Kidney (tissue), 13 donors: ENCODE measurements at regions not wholly inside any gene's neighbourhood (a gene's known extent, or its start where the extent isn't known, plus 50 kb on each side); places are given as distances from the start of the nearest gene placed in this dataset.

Experiments
- DNase-seq, 5 donors: peaks; one replicate each; pipeline ENCODE4 v3.0.0-alpha.2; 2013 to 2020
- FAIRE-seq: peaks from 2 replicates; lab custom pipeline; 2012; peaks lifted over from hg19 to GRCh38; lab: Jason Lieb, UNC
- H3K27ac ChIP-seq, 2 donors: one replicate each; pipeline ENCODE4 v1.7.0; 2013; ENCODE audit warnings: low read depth in 2 of 2, low read length in 2 of 2, inconsistent platforms in 1 of 2
- H3K27me3 ChIP-seq: one replicate; pipeline ENCODE4 v1.7.1; 2013; ENCODE audit warnings: low read length, inconsistent platforms; ENCODE audit not compliant: control insufficient read depth, insufficient read depth
- H3K36me3 ChIP-seq, 3 donors: one replicate each; pipeline versions ENCODE4 v1.7.0 to v1.7.1; 2013; ENCODE audit warnings: low read length in 3 of 3, control low read depth in 1 of 3, inconsistent platforms in 1 of 3; ENCODE audit not compliant: insufficient read depth in 3 of 3, control insufficient read depth in 2 of 3
- H3K4me1 ChIP-seq, 3 donors: one replicate each; pipeline versions ENCODE4 v1.7.0 to v1.7.1; 2013; ENCODE audit warnings: low read length in 3 of 3, inconsistent platforms in 1 of 3, low read depth in 1 of 3; ENCODE audit not compliant: control insufficient read depth in 2 of 3, insufficient read depth in 2 of 3
- H3K4me3 ChIP-seq, 3 donors: one replicate each; pipeline versions ENCODE4 v1.7.0 to v1.8.1; 2013; ENCODE audit warnings: low read length in 3 of 3, control low read depth in 1 of 3, inconsistent platforms in 1 of 3
- H3K9ac ChIP-seq, 3 donors: one replicate each; pipeline versions ENCODE4 v1.7.0 to v1.7.1; 2013; ENCODE audit warnings: low read length in 3 of 3, control low read depth in 1 of 3, inconsistent platforms in 1 of 3
- H3K9me3 ChIP-seq, 3 donors: one replicate each; pipeline versions ENCODE4 v1.7.0 to v1.7.1; 2013; ENCODE audit warnings: low read length in 3 of 3, control low read depth in 1 of 3, inconsistent platforms in 1 of 3; ENCODE audit not compliant: control insufficient read depth in 2 of 3, insufficient read depth in 1 of 3
- intact Hi-C: fragments of 100-400 bp; cut with DNase I; formaldehyde crosslinking; loops from one replicate; pipeline ENCODE4 v1.11.1; 2022
- TF ChIP-seq, protein P1 (sequence below): IDR thresholded peaks from 3 replicates; pipeline ENCODE4 v1.5.1; 2012; ENCODE audit warnings: mild to moderate bottlenecking, moderate library complexity, borderline replicate concordance; ENCODE audit not compliant: insufficient read depth; ENCODE audit errors: extremely low read depth
- donor health status: control.
- donor health status: control.
- donor health status: control.
- donor health status: control.
- donor health status: control.
- donor health status: DM: yes; HTN: yes; CAD: no.
- donor health status: Normal renal cell carcinoma (clear cell type).

DNA sequence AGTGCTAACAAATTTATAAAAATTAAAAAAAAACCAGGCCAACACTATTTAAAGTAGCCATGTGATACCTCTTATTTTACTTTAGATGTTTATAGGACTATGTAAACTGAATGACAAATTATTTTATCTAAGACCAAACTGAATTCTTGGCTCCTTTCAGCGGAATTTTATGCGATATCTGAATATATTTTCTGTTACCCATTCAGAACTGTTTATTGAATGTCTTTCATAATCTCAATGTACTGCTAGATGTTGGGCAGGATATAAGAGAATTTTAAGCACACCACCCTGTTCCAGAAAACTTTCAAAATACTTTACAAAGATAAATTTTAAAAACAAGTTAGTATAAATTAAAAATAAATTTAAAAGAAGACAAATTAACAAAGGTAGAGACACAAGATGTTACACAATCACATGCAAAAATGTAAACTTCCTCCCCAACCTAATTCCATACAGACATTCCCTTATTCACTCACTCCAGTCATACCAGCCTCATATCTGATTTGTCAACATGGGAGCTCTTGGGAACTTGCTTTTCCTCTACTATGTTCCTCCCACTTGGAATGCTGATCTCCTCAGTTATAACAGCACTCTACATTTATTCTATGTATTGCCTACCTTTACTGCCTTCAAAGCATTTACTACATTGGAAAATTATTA, 154.6 kb upstream of the MBNL1 start:
- H3K4me1 ChIP-seq, result no peaks in the 10 kb centered on the region
- H3K9ac ChIP-seq, result no peak overlapping the region
- no peaks in the 10 kb centered on the region for H3K9me3 ChIP-seq
- no peak for DNase-seq
- FAIRE-seq, result no peak
- H3K27ac ChIP-seq, result no peak overlapping the region
- no peaks in the 10 kb centered on the region for H3K36me3 ChIP-seq
- no peaks in the 10 kb centered on the region for H3K27me3 ChIP-seq
- no peak overlapping the region for H3K4me3 ChIP-seq
- intact Hi-C loops, result no loop called here
- TF ChIP-seq, protein P1, sequence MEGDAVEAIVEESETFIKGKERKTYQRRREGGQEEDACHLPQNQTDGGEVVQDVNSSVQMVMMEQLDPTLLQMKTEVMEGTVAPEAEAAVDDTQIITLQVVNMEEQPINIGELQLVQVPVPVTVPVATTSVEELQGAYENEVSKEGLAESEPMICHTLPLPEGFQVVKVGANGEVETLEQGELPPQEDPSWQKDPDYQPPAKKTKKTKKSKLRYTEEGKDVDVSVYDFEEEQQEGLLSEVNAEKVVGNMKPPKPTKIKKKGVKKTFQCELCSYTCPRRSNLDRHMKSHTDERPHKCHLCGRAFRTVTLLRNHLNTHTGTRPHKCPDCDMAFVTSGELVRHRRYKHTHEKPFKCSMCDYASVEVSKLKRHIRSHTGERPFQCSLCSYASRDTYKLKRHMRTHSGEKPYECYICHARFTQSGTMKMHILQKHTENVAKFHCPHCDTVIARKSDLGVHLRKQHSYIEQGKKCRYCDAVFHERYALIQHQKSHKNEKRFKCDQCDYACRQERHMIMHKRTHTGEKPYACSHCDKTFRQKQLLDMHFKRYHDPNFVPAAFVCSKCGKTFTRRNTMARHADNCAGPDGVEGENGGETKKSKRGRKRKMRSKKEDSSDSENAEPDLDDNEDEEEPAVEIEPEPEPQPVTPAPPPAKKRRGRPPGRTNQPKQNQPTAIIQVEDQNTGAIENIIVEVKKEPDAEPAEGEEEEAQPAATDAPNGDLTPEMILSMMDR, result no peak

GRCh38 chr3:152120601-152121269, 148.0 kb upstream of the MBNL1 start:
- no peaks in the 10 kb centered on the region for H3K9me3 ChIP-seq
- no peak overlapping the region for H3K9ac ChIP-seq
- DNase-seq (no peak), FAIRE-seq (no peak)
- H3K27ac ChIP-seq, result no peak overlapping the region
- H3K4me1 ChIP-seq, result no peaks in the 10 kb centered on the region
- TF ChIP-seq, protein P1, result no peak
- no peaks in the 10 kb centered on the region for H3K36me3 ChIP-seq
- H3K27me3 ChIP-seq, result no peaks in the 10 kb centered on the region
- intact Hi-C loops, result no loop called here
- no peak overlapping the region for H3K4me3 ChIP-seq

DNA sequence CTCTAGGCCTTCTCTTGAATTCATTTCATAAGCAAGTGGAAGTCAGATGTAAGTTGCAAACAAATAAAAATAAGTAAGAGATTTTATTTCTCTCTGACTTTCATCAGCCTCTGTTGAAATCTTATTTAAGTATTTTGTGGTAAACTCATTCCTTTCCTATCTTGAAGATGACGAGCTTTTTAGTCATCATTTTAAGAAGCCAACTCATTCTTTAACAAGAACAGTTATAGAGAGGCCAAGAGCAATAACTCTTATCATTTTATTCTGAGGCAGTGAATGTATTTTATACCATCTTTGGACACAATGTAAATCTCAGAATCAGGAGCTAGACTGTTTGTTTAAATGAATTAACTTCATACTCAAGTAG, 147.5 kb upstream of the MBNL1 start:
- H3K9me3 ChIP-seq, result no peaks in the 10 kb centered on the region
- TF ChIP-seq, protein P1, result no peak
- H3K9ac ChIP-seq, result no peak overlapping the region
- H3K4me3 ChIP-seq, result no peak overlapping the region
- H3K4me1 ChIP-seq, result no peaks in the 10 kb centered on the region
- H3K27ac ChIP-seq, result no peak overlapping the region
- H3K27me3 ChIP-seq, result no peaks in the 10 kb centered on the region
- H3K36me3 ChIP-seq, result no peaks in the 10 kb centered on the region
- DNase-seq (no peak), FAIRE-seq (no peak)
- intact Hi-C loops, result no loop called here

- Histone ChIP-seq H3K4me3 (no peak overlapping the region), H3K27ac (no peak overlapping the region), H3K9me3 (no peaks in the 10 kb centered on the region), H3K9ac (no peak overlapping the region), H3K4me1 (no peaks in the 10 kb centered on the region), H3K36me3 (no peaks in the 10 kb centered on the region), H3K27me3 (no peaks in the 10 kb centered on the region)
- TF ChIP-seq, protein P1, result no peak
- FAIRE-seq, result no peak
- intact Hi-C loops, result no loop called here
- DNase-seq, result no peak
Observed at GRCh38 chr3:152122851-152123250, 145.9 kb upstream of the MBNL1 start.
